ENCODE measurements at regions not wholly inside any gene's neighbourhood (a gene's known extent, or its start where the extent isn't known, plus 50 kb on each side); places are given as distances from the start of the nearest gene placed in this dataset.
"Not testable (repeated sequence)": the region's sequence is repeated elsewhere in the genome, so short reads cannot be mapped to it uniquely, and the experiment has no call there.

DNA sequence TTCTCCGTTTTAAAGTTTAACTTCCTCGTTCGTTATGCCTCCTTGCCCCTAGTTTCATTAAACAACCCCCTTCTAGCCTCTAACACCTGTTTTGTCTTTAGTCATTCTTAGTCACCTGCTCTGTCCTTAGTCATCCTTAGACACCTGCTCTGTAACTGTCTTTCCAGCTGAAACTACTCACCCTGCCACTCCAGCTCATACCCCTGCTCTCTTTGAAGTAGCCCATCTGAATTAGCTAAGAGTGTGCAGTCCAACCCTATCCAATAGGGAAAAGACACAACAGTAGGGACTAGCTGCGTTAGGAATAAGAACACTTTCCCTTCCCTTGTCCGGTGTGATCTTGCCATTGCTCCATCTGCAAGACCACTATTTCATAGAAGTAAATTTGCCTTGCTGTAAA is 446.5 kb downstream of the CCT8L2 start:
- TF ChIP-seq POLR2AphosphoS5 (IDR thresholded peaks at IDR 0.05; ENCODE audit: low read depth, low read length); SIN3A (IDR thresholded peaks at IDR 0.05; ENCODE audit: borderline replicate concordance, insufficient read depth, low read depth, low read length): not testable (repeated sequence)
- TF ChIP-seq, protein P1, sequence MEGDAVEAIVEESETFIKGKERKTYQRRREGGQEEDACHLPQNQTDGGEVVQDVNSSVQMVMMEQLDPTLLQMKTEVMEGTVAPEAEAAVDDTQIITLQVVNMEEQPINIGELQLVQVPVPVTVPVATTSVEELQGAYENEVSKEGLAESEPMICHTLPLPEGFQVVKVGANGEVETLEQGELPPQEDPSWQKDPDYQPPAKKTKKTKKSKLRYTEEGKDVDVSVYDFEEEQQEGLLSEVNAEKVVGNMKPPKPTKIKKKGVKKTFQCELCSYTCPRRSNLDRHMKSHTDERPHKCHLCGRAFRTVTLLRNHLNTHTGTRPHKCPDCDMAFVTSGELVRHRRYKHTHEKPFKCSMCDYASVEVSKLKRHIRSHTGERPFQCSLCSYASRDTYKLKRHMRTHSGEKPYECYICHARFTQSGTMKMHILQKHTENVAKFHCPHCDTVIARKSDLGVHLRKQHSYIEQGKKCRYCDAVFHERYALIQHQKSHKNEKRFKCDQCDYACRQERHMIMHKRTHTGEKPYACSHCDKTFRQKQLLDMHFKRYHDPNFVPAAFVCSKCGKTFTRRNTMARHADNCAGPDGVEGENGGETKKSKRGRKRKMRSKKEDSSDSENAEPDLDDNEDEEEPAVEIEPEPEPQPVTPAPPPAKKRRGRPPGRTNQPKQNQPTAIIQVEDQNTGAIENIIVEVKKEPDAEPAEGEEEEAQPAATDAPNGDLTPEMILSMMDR (IDR thresholded peaks at IDR 0.05): not testable (repeated sequence)

Data from Panc1 (cell line).